Activated CD4-positive, alpha-beta memory T cell treated with anti-CD3 and anti-CD28 coated beads for 36 hours (primary cell): ENCODE measurements at regions not wholly inside any gene's neighbourhood (a gene's known extent, or its start where the extent isn't known, plus 50 kb on each side); places are given as distances from the start of the nearest gene placed in this dataset.

Experiments
- CTCF ChIA-PET: fragments of 350-600 bp; sonication (Branson Sonifier 250); formaldehyde crosslinking; loops from one replicate; lab custom pipeline; 2021; ENCODE audit warnings: antibody characterized with exemption, inconsistent platforms; lab: Charles Lee
- POLR2A ChIA-PET: fragments of 350-600 bp; sonication (Branson Sonifier 250); formaldehyde crosslinking; loops from one replicate; lab custom pipeline; 2021; ENCODE audit warnings: antibody characterized with exemption; lab: Charles Lee
- DNase-seq: peaks from one replicate; pipeline ENCODE4 v3.0.0-alpha.2; 2020
- H3K27ac Mint-ChIP-seq: one replicate; pipeline ENCODE4 v1.8.0; 2021; ENCODE audit warnings: mixed read lengths
- H3K27me3 Mint-ChIP-seq: one replicate; pipeline ENCODE4 v1.8.0; 2021; ENCODE audit warnings: mixed read lengths
- H3K36me3 Mint-ChIP-seq: one replicate; pipeline ENCODE4 v1.8.0; 2021; ENCODE audit warnings: mixed read lengths
- H3K4me1 Mint-ChIP-seq: one replicate; pipeline ENCODE4 v1.8.0; 2021; ENCODE audit warnings: low read depth, mixed read lengths
- H3K4me3 Mint-ChIP-seq: one replicate; pipeline ENCODE4 v1.8.0; 2021; ENCODE audit warnings: mild to moderate bottlenecking, mixed read lengths
- H3K9me3 Mint-ChIP-seq: one replicate; pipeline ENCODE4 v1.8.0; 2021; ENCODE audit warnings: mixed read lengths
- intact Hi-C: fragments of 100-400 bp; cut with micrococcal nuclease; formaldehyde crosslinking; loops from one replicate; pipeline ENCODE4 v1.15.1; 2023

GRCh38 chr7:25517906-25518305, 289.6 kb upstream of the NPVF start:
- Mint-ChIP-seq H3K27me3 (no peaks in the 10 kb centered on the region), H3K36me3 (no peaks in the 10 kb centered on the region), H3K4me3 (no peak overlapping the region), H3K27ac (no peak overlapping the region), H3K9me3 (no peaks in the 10 kb centered on the region), H3K4me1 (peaks cover 4% of the 10 kb centered on the region)
- ChIA-PET POLR2A (no interaction called here), CTCF (no interaction called here)
- intact Hi-C loops: no loop called here
- DNase-seq: no peak

- Mint-ChIP-seq H3K9me3 (no peaks in the 10 kb centered on the region), H3K27me3 (no peaks in the 10 kb centered on the region), H3K4me3 (no peak overlapping the region), H3K36me3 (no peaks in the 10 kb centered on the region), H3K27ac (no peak overlapping the region), H3K4me1 (peaks cover 4% of the 10 kb centered on the region)
- no peak for DNase-seq
- CTCF ChIA-PET: no interaction called here
- POLR2A ChIA-PET: no interaction called here
- intact Hi-C loops: no loop called here
These were observed 291.7 kb upstream of the NPVF start for GRCh38 chr7:25520017-25520416.

- no peak overlapping the region for H3K4me3 Mint-ChIP-seq
- H3K36me3 Mint-ChIP-seq: no peaks in the 10 kb centered on the region
- H3K27me3 Mint-ChIP-seq: peaks cover under 1% of the 10 kb centered on the region
- no peaks in the 10 kb centered on the region for H3K9me3 Mint-ChIP-seq
- H3K4me1 Mint-ChIP-seq: peaks cover 4% of the 10 kb centered on the region
- no peak for DNase-seq
- intact Hi-C loops: no loop called here
- no peak overlapping the region for H3K27ac Mint-ChIP-seq
- ChIA-PET CTCF (no interaction called here), POLR2A (no interaction called here)
These were observed 292.2 kb upstream of the NPVF start for GRCh38 chr7:25520516-25520915.

- ChIA-PET POLR2A (no interaction called here), CTCF (no interaction called here)
- no peak overlapping the region for H3K27ac Mint-ChIP-seq
- H3K4me1 Mint-ChIP-seq: peaks cover 4% of the 10 kb centered on the region
- no peaks in the 10 kb centered on the region for H3K36me3 Mint-ChIP-seq
- DNase-seq: no peak
- no peak overlapping the region for H3K4me3 Mint-ChIP-seq
- H3K9me3 Mint-ChIP-seq: no peaks in the 10 kb centered on the region
- intact Hi-C loops: no loop called here
- peaks cover 5% of the 10 kb centered on the region for H3K27me3 Mint-ChIP-seq
These were observed 292.9 kb upstream of the NPVF start for GRCh38 chr7:25521236-25521635.

GRCh38 chr7:25522727-25523126, 294.4 kb upstream of the NPVF start:
- Mint-ChIP-seq H3K27ac (no peak overlapping the region), H3K4me1 (peaks cover 4% of the 10 kb centered on the region), H3K9me3 (no peaks in the 10 kb centered on the region), H3K36me3 (no peaks in the 10 kb centered on the region), H3K4me3 (no peak overlapping the region), H3K27me3 (peaks cover 5% of the 10 kb centered on the region)
- ChIA-PET CTCF (no interaction called here), POLR2A (no interaction called here)
- no peak for DNase-seq
- intact Hi-C loops: no loop called here

GRCh38 chr7:25527665-25528170, 299.4 kb upstream of the NPVF start:
- Mint-ChIP-seq H3K36me3 (no peaks in the 10 kb centered on the region), H3K27me3 (peaks cover 8% of the 10 kb centered on the region), H3K27ac (no peak overlapping the region), H3K9me3 (no peaks in the 10 kb centered on the region), H3K4me1 (no peaks in the 10 kb centered on the region), H3K4me3 (no peak overlapping the region)
- POLR2A ChIA-PET: no interaction called here
- CTCF ChIA-PET: no interaction called here
- no peak for DNase-seq
- intact Hi-C loops: no loop called here

- DNase-seq: no peak
- Mint-ChIP-seq H3K4me3 (no peak overlapping the region), H3K27ac (no peak overlapping the region), H3K4me1 (no peaks in the 10 kb centered on the region), H3K9me3 (no peaks in the 10 kb centered on the region), H3K27me3 (peaks cover 13% of the 10 kb centered on the region), H3K36me3 (no peaks in the 10 kb centered on the region)
- intact Hi-C loops: no loop called here
- CTCF ChIA-PET: no interaction called here
- POLR2A ChIA-PET: no interaction called here
These were observed 301.0 kb upstream of the NPVF start for GRCh38 chr7:25529320-25529719.

GRCh38 chr7:25536851-25537250, 308.6 kb upstream of the NPVF start:
- no peak overlapping the region for H3K4me3 Mint-ChIP-seq
- peaks cover 6% of the 10 kb centered on the region for H3K27me3 Mint-ChIP-seq
- H3K9me3 Mint-ChIP-seq: no peaks in the 10 kb centered on the region
- H3K36me3 Mint-ChIP-seq: no peaks in the 10 kb centered on the region
- DNase-seq: no peak
- ChIA-PET POLR2A (no interaction called here), CTCF (no interaction called here)
- H3K27ac Mint-ChIP-seq: no peak overlapping the region
- intact Hi-C loops: no loop called here
- H3K4me1 Mint-ChIP-seq: no peaks in the 10 kb centered on the region

GRCh38 chr7:25537662-25538375, 309.5 kb upstream of the NPVF start:
- CTCF ChIA-PET: interaction anchor here (1.1 kb wide), 1 partner anchor 28 kb away, joined by 3 read pairs; no protein-coding TSS in a partner anchor
- Mint-ChIP-seq H3K27ac (no peak overlapping the region), H3K36me3 (no peaks in the 10 kb centered on the region), H3K9me3 (no peaks in the 10 kb centered on the region), H3K4me3 (no peak overlapping the region), H3K27me3 (peaks cover 8% of the 10 kb centered on the region), H3K4me1 (no peaks in the 10 kb centered on the region)
- intact Hi-C loops: no loop called here
- no peak for DNase-seq
- POLR2A ChIA-PET: no interaction called here

- H3K27me3 Mint-ChIP-seq: peaks cover 20% of the 10 kb centered on the region
- no peaks in the 10 kb centered on the region for H3K4me1 Mint-ChIP-seq
- no peaks in the 10 kb centered on the region for H3K36me3 Mint-ChIP-seq
- no peak overlapping the region for H3K27ac Mint-ChIP-seq
- no peaks in the 10 kb centered on the region for H3K9me3 Mint-ChIP-seq
- H3K4me3 Mint-ChIP-seq: no peak overlapping the region
- no peak for DNase-seq
- intact Hi-C loops: no loop called here
- ChIA-PET CTCF (interaction anchor here (1.0 kb wide), 1 partner anchor 24 kb away, joined by 3 read pairs; no protein-coding TSS in a partner anchor), POLR2A (no interaction called here)
These were observed 313.0 kb upstream of the NPVF start for GRCh38 chr7:25541094-25541821.

GRCh38 chr7:25541877-25542276, 313.6 kb upstream of the NPVF start:
- no peaks in the 10 kb centered on the region for H3K9me3 Mint-ChIP-seq
- ChIA-PET POLR2A (no interaction called here), CTCF (no interaction called here)
- H3K27me3 Mint-ChIP-seq: peaks cover 21% of the 10 kb centered on the region
- no peaks in the 10 kb centered on the region for H3K36me3 Mint-ChIP-seq
- intact Hi-C loops: no loop called here
- no peak overlapping the region for H3K4me3 Mint-ChIP-seq
- no peak for DNase-seq
- no peak overlapping the region for H3K27ac Mint-ChIP-seq
- no peaks in the 10 kb centered on the region for H3K4me1 Mint-ChIP-seq

- POLR2A ChIA-PET: no interaction called here
- Mint-ChIP-seq H3K4me3 (no peak overlapping the region), H3K36me3 (no peaks in the 10 kb centered on the region), H3K9me3 (no peaks in the 10 kb centered on the region), H3K27me3 (peaks cover 21% of the 10 kb centered on the region), H3K27ac (no peak overlapping the region), H3K4me1 (no peaks in the 10 kb centered on the region)
- intact Hi-C loops: no loop called here
- CTCF ChIA-PET: no interaction called here
- no peak for DNase-seq
These were observed 314.9 kb upstream of the NPVF start for GRCh38 chr7:25543210-25543609.
